OCI-LY1 (cell line): ENCODE measurements at regions not wholly inside any gene's neighbourhood (a gene's known extent, or its start where the extent isn't known, plus 50 kb on each side); places are given as distances from the start of the nearest gene placed in this dataset.

Experiments used
- CTCF ChIP-seq: fragments of 200-600 bp; sonication (generic), shearing (Covaris generic); IDR thresholded peaks from 2 replicates; pipeline ENCODE4 v1.5.1; 2017; ENCODE audit warnings: mild to moderate bottlenecking, antibody characterized with exemption, low read length, moderate library complexity, mixed read lengths
- EZH2 ChIP-seq: fragments of 200-600 bp; sonication (generic), shearing (Covaris generic); IDR thresholded peaks from 2 replicates; pipeline ENCODE4 v1.8.0; 2017; ENCODE audit warnings: borderline replicate concordance, mixed run types, mild to moderate bottlenecking, antibody characterized with exemption, low read length, moderate library complexity, mixed read lengths

DNA sequence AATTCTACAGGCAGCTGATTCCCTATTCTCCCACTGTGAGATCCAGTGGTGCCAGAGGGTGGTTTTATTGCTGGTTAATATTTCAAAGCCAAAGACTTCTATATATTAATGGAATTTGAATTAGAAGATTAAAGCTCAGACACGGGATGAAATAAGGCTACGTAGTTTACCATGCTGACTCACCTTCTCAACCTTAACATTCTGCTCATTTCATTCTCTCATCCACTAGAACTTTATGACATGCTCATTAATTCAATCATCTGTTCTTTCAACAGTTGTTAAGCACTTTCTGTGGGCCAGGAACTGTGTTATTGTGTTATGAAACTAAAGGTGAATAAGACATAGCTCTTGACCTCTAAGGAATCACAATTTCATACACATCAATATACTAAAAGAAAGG lies 456.9 kb upstream of the MAP3K7 start:
- TF ChIP-seq EZH2 (no peak), CTCF (no peak)
